HPDE6-E6E7 (cell line): ENCODE measurements at regions not wholly inside any gene's neighbourhood (a gene's known extent, or its start where the extent isn't known, plus 50 kb on each side); places are given as distances from the start of the nearest gene placed in this dataset.
A peak's percentile ranks its signal among the peaks of the same experiment; 100 is the strongest.

Experiments used
- DNase-seq: peaks from one replicate; pipeline ENCODE4 v3.0.0; 2011; ENCODE audit warnings: missing footprints; ENCODE audit errors: extremely low spot score

DNA sequence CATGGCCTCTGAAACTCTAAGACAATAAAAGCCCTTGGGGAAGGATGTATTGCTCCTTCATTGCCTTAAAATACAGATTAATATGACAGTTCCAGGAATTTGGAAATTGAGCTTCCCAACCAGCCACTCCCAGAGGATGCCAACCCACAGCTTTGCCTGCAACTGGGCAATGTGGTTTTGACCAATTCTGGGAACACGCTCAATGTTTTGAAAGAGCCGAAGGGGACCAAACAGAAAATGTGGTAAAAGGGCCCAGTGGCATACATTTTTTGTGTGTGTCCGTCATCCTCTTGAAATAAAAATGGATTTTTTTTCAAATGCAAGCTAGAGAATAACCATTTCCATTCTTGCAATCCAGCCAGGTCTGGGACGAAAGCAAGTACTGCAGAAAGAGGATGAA, 88.3 kb upstream of the PLEKHG7 start:
- no peak for DNase-seq

DNA sequence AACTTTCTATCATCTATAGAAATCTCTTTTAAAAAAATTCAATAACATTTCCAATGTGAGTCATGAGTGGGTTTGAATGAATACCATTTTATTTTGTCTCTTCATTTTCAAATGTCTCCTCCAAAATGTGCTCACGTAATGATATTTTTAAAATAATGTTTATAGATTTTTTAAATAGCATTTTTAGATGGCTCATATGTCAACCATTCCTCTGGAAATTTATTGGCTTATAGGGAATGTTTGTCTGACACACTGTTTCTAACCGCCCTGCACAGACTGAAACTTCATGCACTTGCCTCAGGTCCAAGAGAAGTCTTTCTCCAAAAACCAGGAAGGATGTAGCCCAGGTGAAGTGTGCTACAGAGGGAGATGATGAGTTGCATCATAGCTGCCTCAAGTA, 88.8 kb upstream of the PLEKHG7 start:
- DNase-seq, result no peak

DNA sequence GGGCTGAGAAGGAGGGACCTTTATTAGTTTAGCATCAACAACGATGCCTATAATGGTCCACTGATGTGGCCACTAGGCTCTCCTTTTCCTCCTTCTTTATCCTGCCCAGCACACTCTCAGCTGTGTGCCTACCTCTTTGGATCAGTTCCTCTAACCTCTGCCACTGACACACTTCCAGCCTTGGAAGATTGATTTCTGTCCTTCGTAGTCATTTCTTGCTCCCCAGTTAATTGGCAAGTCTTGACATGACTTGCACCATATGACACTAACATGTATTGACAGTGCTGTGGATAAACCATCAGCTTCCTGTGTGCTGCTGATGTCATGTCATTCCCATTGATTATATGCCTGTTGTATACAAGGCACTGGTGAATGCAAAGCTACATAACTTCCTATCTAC, 90.2 kb upstream of the PLEKHG7 start:
- DNase-seq, result no peak

DNA sequence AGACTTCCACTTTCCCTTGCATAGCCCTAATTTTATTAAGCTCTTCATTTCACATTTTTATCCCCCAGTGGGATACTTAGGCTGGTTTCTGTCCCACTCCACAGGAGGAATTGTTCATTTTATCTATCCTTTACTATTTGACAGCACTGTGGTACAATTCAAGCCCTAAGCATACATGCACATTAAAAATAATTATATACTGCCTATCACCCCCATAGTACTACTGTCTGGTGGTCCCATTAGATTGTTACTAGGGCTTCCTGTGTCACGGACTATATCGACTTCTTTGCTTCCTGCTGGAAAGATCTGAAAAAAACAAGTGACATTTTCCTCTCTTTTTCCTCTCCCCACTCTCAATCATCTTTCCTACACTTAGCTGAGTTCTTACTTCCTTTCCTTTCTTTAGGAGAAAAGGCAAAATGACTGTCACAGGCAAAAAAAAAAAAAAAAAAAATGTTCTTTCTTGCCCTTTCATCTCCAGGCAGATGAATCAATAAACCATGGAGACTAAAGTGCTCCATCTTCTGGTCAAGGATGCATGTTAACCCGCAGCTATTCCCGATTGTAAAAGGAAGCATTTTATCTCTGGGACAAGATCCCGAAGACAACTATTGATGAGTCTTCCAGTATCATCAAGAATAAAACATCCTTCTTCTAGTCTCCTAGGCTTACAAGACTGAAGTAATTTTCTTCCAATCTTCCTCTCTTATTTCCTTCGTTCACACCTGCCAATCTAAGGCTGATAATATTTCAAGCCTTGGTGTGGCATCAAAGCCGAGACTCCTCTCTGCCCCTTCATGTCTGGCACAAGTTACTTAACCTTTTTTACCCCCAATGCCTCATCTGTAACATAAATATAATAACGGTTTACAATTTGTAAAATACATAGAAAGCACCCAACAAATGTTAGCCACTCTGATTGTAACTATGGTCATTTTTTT, 94.4 kb upstream of the PLEKHG7 start:
- DNase-seq, result peak; percentile 44

DNA sequence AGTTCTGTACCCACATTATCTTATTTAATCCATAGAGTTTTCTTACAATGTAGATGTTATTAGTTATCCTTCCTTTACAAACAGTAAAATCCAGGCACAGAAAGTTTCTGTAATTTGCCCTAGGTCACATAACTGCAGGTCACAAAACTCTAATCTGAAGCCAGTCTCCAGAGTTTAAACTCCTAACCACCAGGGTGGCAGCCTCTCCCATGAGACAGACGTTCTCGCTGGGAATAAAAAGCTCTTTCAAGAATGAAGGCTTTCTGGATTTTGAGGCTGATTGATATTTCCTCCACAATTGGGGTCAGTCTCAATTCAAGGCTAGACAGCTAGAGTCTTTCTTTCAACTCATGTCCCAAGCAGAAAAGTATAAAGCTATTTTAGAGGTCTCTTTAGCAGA, 95.8 kb upstream of the PLEKHG7 start:
- no peak for DNase-seq

DNA sequence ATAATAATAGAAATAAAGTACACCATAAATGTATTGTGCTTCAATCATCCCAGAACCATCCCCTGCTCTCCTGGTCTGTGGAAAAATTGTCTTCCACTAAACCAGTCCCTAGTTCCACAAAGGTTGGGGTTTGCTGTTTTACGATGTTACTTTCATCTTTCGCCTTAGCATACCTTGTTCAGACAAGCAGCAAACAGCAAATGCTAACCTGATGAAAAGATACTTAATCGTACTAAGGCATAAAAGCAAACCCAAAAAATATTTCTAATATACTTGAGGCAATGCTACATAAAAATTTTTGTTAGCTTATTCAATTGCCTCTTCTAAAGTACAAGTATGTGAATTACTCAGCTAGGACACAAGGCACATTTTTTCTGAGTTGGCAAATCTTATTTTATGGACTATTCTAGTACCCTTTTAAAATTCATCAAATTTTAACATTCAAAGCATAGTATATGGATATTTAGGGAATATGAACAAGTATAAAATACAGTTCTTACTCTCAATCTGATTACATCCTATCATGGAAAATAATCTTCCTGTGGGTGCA, 97.1 kb upstream of the PLEKHG7 start:
- no peak for DNase-seq

DNA sequence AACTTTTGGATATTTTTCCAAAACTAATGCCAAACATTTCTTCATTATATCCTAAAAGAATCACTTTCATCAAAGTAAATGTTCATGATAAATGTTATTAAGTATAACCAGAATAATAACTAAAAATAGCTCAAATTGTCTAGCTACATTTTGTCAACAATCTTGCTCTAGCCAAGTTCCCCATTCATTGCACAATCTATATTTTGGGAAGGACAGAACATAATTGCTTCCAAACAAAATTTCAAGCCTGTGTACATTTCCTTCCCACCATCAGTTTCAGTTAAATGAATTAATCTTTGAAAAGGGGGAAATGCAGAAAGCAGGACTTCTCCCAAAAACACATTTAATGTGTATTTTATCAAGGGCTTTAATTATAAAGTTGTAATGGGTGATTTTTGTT, 98.0 kb upstream of the PLEKHG7 start:
- no peak for DNase-seq

DNA sequence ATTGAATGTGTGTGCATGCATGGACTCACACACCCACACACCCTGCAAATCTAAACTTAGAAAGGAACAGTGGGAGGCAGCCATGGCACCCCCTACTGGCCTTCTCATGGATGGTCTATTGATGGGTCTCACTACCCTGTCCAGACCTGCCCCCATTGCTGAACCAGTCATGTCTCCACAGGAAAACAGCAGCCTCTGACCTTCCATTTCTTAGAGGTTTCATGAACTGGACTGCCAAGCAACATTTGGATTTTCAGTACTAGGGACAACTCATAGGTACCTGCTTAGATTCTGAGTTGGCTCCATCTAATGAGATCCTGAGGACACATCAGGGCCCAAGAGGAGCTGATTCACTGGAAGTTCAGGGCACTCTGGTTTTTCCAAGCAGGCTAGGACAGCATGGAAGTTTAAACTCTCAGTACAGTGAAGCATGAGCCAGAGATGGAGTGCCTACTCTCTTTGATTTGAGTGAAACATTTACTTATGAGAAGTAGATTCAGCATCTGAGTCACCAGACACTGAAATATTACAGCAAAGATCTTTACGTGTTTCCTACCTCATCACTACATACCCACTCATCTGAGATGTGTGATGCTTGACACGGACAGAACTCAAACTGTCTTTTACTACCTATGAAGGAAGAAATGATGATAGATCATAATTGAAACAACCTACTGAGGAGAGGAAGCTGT, 98.9 kb upstream of the PLEKHG7 start:
- no peak for DNase-seq

DNA sequence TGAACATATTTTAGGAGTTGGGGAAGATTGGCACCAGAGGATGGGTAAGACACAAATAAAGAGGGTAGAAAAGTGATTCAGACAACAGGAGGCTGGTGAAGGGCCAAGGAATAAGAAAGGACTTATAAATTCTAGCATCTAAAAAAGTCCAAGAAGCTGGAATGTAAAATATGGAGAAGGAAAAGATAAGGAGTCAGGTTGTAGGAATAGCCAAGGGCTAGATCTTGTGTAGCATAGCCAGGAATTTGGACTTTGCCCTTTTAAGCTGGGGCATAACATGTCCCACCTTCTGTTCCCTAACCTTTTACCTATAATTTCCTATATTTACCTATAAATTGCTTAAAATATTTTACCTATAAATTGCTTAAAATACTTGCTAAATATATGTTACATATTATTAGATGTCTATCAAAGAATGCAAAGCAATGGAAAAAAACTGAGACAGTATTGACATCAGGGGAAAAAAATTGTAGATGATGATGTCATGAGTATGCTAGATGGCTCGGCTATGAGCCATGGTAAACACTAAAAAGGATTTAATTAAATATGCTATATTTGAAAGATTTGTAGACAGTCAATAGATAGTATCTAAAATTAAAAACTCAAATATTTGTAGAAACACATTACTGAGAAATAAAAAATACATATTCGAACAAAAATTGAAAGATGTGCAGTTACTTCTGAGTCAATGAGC, 99.7 kb upstream of the PLEKHG7 start:
- no peak for DNase-seq

DNA sequence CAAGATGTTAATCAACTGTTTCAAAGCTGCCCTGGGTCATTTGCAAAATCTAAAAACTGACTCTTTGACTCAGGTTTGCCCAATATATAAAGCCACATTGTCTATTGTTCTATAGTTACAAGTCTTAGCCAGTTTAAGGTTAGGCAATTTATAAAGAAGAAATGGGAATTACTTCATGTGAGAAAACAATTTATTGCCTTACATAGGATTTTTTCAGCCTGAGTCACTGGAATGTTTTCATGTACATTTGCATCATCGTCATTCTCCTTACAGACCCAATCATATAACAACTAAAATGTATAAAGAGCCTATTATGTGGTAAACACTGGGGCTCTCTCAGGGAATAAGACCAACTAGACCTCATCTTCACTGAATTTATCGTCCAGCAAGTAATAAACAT, 100.3 kb upstream of the PLEKHG7 start:
- DNase-seq, result no peak

DNA sequence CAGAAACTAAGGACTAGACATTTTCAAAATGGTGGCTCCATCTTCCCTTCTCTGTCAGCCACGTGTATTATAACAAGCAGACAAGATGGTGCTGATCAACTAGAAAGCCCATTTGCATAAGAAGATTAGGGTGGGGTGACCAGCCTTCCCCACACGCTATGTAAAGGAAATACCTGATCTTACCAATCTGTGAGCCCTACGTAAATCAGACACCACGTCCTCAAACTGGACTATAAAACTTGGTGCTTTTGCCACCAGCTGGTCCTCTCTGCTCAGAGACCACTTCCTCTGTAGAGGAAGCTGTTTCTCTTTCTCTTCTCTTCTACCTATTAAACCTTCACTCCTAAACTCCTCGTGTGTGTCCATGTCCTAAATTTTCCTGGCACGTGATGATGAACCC, 101.1 kb upstream of the PLEKHG7 start:
- no peak for DNase-seq

DNA sequence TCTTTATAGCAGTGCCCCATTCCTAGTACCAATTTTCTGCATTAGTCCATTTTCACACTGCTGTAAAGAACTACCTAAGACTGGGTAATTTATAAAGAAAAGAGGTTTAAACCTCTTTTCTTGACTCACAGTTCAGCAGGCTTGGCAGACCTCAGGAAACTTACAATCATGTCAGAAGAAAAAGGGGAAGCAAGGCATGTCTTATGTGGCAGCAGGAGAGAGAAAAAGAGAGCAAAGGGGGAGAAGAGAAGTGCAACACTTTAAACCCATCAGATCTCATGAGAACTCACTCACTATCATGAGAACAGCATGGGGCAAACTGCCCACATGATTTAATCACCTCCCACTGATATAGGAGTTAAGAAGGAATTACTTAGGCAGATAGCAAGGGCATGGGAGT, 101.6 kb upstream of the PLEKHG7 start:
- no peak for DNase-seq

DNA sequence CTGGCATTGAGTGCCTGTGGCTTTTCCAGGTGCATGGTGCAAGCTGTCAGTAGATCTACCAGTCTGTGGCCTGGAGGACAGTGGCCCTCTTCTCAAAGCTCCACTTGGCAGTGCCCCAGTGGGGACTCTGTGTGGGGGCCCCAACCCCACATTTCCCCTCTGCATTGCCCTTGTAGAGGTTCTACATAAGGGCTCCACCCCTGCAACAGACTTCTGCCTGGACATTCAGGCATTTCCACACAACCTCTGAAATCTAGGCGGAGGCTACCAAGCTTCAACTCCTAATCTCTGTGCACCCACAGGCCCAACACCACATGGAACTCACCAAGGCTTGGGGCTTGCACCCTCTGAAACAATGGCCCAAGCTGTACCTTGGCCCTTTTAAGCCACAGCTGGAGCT, 102.7 kb upstream of the PLEKHG7 start:
- DNase-seq, result no peak

DNA sequence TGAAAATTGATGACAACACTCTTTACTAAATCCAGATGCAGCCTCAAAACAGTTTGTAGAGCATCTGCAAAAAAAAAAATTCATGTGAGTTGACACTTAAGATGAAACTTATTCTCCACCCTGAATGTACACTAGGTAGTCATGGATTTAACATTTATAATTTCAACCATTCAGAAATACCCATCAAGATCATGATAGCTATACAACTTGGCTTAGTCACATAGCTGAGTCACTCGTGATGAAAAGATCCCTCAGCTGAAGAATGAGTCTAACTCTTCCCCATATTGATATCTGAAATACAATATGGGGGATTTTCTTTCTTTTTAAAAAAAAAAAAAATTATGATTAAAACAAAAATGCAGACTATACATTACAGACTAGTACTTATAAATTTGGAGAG, 104.8 kb upstream of the PLEKHG7 start:
- DNase-seq, result peak; percentile 76

DNA sequence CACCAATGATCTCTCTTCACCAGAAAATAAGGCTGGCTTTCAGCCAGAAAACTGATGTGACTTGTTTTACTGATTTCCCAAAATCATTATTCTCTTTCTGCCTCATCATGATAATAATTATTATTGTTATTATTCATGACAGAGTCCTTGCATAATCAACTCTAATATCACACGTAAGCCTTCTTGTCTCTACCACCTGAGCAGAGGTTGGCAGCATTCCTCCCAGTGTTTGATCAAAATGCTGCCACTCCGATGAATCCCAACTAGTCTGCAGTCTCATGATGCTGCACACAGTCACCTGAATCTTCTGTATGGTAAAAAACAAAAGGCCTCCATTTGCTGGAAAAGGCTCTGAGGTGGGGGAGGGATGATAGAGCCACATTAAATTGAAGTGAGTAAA, 105.7 kb upstream of the PLEKHG7 start:
- no peak for DNase-seq

DNA sequence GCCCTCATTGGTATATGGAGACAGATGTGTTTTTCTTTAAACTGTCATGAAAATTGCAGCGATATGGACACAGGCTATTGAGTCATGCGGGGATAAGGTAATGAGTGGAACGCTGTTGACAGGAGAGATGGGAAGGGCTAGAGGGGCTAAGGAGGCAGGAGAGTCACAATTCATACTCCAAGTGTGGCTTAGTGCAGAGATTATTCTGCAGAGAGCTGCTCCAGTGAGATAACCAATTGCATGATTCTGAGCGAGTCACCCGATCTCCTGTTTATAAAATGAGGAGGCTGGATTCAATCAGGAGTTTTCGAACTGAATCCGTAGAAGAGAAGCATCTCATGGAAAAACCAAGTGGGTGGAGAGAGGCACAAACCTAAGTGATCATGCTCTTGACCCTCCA, 106.4 kb upstream of the PLEKHG7 start:
- DNase-seq, result no peak

DNA sequence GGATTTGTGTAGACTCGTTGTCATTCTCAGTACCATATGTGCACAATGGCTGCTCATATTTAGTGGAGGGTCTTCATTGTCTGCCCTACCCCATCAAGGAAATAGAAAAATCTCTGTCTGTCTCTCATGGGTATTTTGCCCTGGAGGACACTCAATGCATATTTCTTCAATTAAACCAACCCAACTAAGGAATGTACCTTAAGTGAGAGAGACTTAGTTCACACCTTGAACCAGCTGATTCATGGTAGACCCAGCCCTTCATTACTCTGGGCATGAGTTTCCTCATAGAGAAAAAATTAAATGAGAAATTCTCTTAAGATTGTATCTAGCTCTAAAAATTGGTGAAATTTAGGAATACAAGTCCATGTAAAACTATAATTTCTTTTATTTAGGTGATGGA, 107.1 kb upstream of the PLEKHG7 start:
- DNase-seq, result no peak

DNA sequence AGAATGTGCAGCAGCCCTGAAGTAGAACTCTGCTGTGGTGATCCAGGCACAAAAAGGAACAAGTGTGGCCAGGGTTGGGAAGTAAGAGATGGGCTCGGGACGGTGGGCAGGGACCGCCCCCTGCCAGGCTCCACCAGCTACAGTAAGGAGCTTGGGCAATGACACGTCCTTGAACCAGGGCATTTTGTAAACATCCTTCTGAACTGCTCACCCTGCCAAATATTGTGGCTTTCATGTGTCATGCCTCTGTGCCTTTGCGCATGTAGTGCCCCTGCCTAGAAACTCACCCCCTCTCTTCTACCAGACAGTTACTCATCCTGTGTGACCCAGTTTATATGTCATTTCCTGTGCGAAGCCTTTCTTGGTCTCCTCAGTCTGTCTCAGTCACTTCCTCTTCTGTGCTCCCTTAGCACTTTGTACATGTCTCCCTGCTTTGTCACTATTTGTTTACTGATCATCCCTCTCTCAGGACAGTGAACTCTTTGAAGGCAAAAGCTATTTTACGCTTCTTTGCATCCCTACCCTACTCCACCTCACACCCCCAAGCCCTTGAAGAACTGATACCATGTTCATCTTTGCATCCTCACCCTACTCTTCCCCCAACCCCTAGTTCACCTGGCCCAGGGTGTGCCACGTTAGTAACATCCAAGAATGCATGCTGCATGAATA, 108.9 kb upstream of the PLEKHG7 start:
- DNase-seq, result peak; percentile 60

DNA sequence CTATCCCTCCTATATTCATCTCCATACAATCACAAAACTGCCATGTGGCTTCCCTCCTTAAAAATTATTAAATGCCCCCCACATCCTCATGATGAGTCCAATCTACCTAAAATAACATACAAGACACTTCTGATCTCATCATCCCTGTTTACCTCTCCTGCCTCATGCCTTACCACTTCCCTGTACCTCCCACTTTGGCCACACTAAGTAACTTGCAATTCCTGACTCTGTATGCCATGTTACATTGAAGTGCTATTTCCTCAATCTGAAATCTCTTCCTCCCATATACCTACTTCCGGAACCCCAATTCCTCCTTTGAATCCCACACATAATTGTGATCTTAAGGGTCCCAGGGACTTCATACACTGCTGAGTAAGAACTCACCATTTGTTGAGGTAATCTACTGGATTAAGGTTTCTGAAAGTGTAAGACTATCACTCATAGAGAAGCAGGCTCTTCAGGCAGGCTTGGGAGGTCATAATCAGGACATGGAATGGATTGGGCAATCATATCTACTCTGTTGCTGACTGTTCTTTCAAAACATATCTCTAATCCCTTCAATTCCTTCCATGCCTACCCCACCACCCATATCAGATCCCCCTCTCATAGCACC, 117.6 kb upstream of the PLEKHG7 start:
- DNase-seq, result no peak

DNA sequence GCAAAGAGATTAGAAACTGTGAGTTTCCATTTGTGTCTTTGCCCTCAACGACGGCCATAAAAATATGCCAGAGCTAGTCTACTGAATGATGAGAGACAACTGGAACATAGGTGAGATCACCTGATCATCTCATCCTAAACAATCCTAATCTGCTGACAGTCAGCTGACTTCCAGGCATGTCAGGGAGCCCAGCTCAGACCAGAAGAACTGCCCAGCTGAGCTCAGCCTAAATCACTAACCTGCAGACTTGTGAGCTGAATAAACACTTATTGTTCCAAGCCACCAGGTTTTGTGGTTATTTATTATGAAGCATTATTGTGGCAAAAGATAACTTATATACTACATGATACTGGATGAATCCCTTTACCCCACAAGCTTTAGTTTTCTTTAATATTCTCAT, 118.9 kb upstream of the PLEKHG7 start:
- DNase-seq, result no peak

DNA sequence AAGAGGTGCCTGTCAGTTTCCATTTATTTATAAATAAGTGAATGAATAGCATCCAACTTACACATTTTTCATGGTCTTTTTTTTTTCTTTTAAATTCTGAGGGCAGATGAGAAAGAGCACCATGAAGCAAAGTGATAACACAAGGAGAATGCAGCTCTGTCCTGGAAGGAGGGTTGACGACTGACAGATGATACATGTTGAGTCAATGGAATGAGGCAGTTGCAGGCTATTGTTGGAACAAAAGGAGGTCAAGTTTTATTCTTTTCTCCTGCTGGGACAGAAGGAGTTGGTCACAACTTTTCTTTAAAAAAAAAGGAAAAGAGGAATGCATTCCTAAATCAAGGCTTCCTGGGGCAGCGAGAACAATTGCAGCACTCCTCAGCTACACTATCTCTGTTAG, 119.9 kb upstream of the PLEKHG7 start:
- no peak for DNase-seq
